CD14-positive monocyte (primary cell): ENCODE measurements at regions not wholly inside any gene's neighbourhood (a gene's known extent, or its start where the extent isn't known, plus 50 kb on each side); places are given as distances from the start of the nearest gene placed in this dataset.

Experiments
- DNase-seq, 3 donors: peaks; one replicate each; pipeline ENCODE4 v3.0.0-alpha.2; 2011 to 2022
- H2AFZ ChIP-seq: 2 replicates; pipeline ENCODE4 v1.6.0; 2012; ENCODE audit warnings: mild to moderate bottlenecking, low read depth, low read length, inconsistent platforms; ENCODE audit not compliant: insufficient read depth, poor library complexity, severe bottlenecking
- H3K27ac ChIP-seq, 2 donors: 1 replicate in 1 of 2; 2 replicates in 1 of 2; pipeline ENCODE4 v1.5.1; 2012 to 2013; ENCODE audit warnings: low read length in 2 of 2, control low read depth in 1 of 2, inconsistent platforms in 1 of 2, low read depth in 1 of 2, mild to moderate bottlenecking in 1 of 2
- H3K27me3 ChIP-seq, 2 donors: one replicate each; pipeline versions ENCODE4 v1.6.0 to v1.6.1; 2011 to 2013; ENCODE audit warnings: low read length in 2 of 2; ENCODE audit not compliant: control insufficient read depth in 2 of 2, insufficient read depth in 2 of 2
- H3K36me3 ChIP-seq, 2 donors: replicated peaks in 1 of 2; 1 replicate in 1 of 2; 2 replicates in 1 of 2; pipeline versions ENCODE4 v1.5.1 to v1.6.1; 2012 to 2013; ENCODE audit warnings: low read length in 2 of 2, control low read depth in 1 of 2, inconsistent platforms in 1 of 2, mild to moderate bottlenecking in 1 of 2; ENCODE audit not compliant: insufficient read depth in 2 of 2, control insufficient read depth in 1 of 2
- H3K4me1 ChIP-seq, 2 donors: 1 replicate in 1 of 2; 2 replicates in 1 of 2; pipeline versions ENCODE4 v1.5.1 to v1.6.1; 2012 to 2013; ENCODE audit warnings: low read length in 2 of 2, control low read depth in 1 of 2, inconsistent platforms in 1 of 2, mild to moderate bottlenecking in 1 of 2, moderate library complexity in 1 of 2; ENCODE audit not compliant: insufficient read depth in 2 of 2, control insufficient read depth in 1 of 2
- H3K4me2 ChIP-seq: replicated peaks from 2 replicates; pipeline ENCODE3; 2012; ENCODE audit warnings: low read length, moderate library complexity, mild to moderate bottlenecking; ENCODE audit not compliant: poor library complexity, severe bottlenecking; ENCODE audit errors: extremely low read depth
- H3K4me3 ChIP-seq, 3 experiments: fragments of 200-600 bp in 1 of 3; sonication (generic) in 1 of 3; replicated peaks in 1 of 3; 1 replicate in 2 of 3; 2 replicates in 1 of 3; pipeline ENCODE4 v1.5.1; 2011 to 2013; ENCODE audit warnings: low read length in 3 of 3, mild to moderate bottlenecking in 3 of 3, control low read depth in 2 of 3, low read depth in 2 of 3, inconsistent platforms in 1 of 3, moderate library complexity in 1 of 3
- H3K79me2 ChIP-seq: 2 replicates; pipeline ENCODE4 v1.6.0; 2012; ENCODE audit warnings: mild to moderate bottlenecking, control low read depth, inconsistent platforms, low read length, moderate library complexity; ENCODE audit not compliant: insufficient read depth
- H3K9ac ChIP-seq: 2 replicates; pipeline ENCODE4 v1.6.0; 2017; ENCODE audit warnings: low read length, mild to moderate bottlenecking; ENCODE audit not compliant: insufficient read depth, poor library complexity, severe bottlenecking
- H3K9me3 ChIP-seq, 2 donors: replicated peaks in 1 of 2; 1 replicate in 1 of 2; 2 replicates in 1 of 2; pipeline versions ENCODE4 v1.5.1 to v1.6.1; 2012 to 2013; ENCODE audit warnings: low read length in 2 of 2, control low read depth in 1 of 2; ENCODE audit not compliant: control insufficient read depth in 1 of 2, insufficient read depth in 1 of 2
- H4K20me1 ChIP-seq: 2 replicates; pipeline ENCODE4 v1.6.0; 2012; ENCODE audit warnings: mild to moderate bottlenecking, low read length, control low read depth, moderate library complexity; ENCODE audit not compliant: insufficient read depth
- H3K27ac Mint-ChIP-seq, 7 donors: one replicate each; pipeline ENCODE4 v1.8.0; 2020; ENCODE audit warnings: mild to moderate bottlenecking in 7 of 7, mixed read lengths in 7 of 7, moderate library complexity in 6 of 7, inconsistent platforms in 2 of 7
- H3K27me3 Mint-ChIP-seq, 3 donors: one replicate each; pipeline ENCODE4 v1.8.0; 2021 to 2022; ENCODE audit warnings: low read depth in 3 of 3, mild to moderate bottlenecking in 3 of 3, mixed read lengths in 3 of 3, moderate library complexity in 3 of 3, inconsistent platforms in 1 of 3
- H3K36me3 Mint-ChIP-seq, 2 donors: one replicate each; pipeline ENCODE4 v1.8.0; 2020; ENCODE audit warnings: mixed read lengths in 2 of 2, inconsistent platforms in 1 of 2, mild to moderate bottlenecking in 1 of 2
- H3K4me1 Mint-ChIP-seq: one replicate; pipeline ENCODE4 v1.8.0; 2020; ENCODE audit warnings: mild to moderate bottlenecking, mixed read lengths
- H3K4me3 Mint-ChIP-seq, 2 donors: one replicate each; pipeline ENCODE4 v1.8.0; 2020; ENCODE audit warnings: mild to moderate bottlenecking in 2 of 2, mixed read lengths in 2 of 2, moderate library complexity in 1 of 2
- H3K9me3 Mint-ChIP-seq, 7 donors: one replicate each; pipeline ENCODE4 v1.8.0; 2020 to 2022; ENCODE audit warnings: mixed read lengths in 7 of 7, mild to moderate bottlenecking in 6 of 7, moderate library complexity in 6 of 7, inconsistent platforms in 2 of 7
- WGBS: methylation state at CpG from one replicate; pipeline ENCODE4 v1.1.5; 2013; ENCODE audit warnings: missing lambda C conversion rate; ENCODE audit not compliant: insufficient coverage; 5-methylcytosine and 5-hydroxymethylcytosine counted together
- intact Hi-C, 2 donors: fragments of 100-400 bp; cut with micrococcal nuclease; formaldehyde crosslinking; loops; one replicate each; pipeline versions ENCODE4 v1.15.0 to v1.15.1; 2023
- TF ChIP-seq, protein P1 (sequence below): fragments of 200-600 bp; IDR thresholded peaks from one replicate; pipeline ENCODE4 v1.8.0; 2022; ENCODE audit warnings: antibody characterized with exemption, mild to moderate bottlenecking

DNA sequence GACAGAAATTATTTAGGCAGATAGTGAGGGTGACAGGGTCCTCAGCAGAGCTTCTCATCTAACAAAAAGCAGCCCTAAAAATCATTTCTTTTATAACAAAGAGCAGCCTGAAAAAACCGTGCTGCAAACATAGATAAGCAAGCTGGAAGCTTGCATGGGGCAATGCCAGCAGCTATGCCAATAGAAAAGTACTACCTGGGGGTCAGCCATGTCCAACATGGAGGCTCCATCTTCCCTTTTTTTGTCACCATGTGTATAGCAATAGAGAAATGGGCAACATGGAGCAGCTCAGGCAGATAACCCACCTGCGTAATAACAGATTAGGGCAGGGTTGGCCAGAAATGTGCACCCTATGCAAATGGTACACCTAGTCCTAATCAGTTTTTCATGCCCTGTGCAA, 57.4 kb upstream of the IGLL5 start:
- no peaks in the 10 kb centered on the region for H3K36me3 Mint-ChIP-seq

DNA sequence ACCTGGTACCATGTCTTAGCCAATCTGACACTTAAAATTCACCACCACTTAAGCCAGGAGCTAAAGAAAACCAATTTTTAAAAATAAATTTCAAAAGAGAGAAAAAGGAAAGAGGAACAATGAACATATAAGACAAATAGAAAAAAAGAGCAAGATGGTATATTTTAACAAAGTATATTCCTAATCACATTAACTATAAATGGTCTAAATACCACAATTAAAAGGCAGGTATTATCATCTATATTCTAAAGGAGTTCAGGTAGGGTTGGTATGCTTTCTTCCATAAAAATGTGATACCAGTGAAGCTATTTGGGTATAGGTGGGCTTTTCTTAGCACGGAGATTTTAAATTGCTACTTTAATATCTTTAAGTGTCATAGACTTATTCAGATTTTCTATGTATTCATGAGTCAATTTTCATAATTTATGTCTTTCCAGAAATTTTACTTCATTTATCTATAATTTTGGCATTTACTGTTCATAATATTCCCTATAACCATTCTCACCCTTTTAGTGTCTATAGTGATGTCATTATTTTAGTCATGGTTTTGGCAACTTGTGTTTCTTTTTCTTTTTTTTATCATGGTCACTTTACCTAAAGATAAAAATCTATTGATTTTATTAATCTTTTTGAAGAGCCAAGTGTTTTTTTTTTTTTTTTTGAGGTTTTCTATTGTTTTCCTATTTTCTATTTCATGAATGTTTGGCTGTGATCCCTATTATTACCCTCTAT, 56.5 kb upstream of the IGLL5 start:
- no peaks in the 10 kb centered on the region for H3K36me3 ChIP-seq
- no peaks in the 10 kb centered on the region for H3K79me2 ChIP-seq
- H3K9me3 ChIP-seq: no peaks in the 10 kb centered on the region
- H3K4me3 Mint-ChIP-seq: no peak overlapping the region
- peaks cover 6% of the 10 kb centered on the region for H3K4me1 Mint-ChIP-seq
- peaks cover 0 to 9% (median 4%) of the 10 kb centered on the region in 7 donors for H3K9me3 Mint-ChIP-seq
- TF ChIP-seq, protein P1, sequence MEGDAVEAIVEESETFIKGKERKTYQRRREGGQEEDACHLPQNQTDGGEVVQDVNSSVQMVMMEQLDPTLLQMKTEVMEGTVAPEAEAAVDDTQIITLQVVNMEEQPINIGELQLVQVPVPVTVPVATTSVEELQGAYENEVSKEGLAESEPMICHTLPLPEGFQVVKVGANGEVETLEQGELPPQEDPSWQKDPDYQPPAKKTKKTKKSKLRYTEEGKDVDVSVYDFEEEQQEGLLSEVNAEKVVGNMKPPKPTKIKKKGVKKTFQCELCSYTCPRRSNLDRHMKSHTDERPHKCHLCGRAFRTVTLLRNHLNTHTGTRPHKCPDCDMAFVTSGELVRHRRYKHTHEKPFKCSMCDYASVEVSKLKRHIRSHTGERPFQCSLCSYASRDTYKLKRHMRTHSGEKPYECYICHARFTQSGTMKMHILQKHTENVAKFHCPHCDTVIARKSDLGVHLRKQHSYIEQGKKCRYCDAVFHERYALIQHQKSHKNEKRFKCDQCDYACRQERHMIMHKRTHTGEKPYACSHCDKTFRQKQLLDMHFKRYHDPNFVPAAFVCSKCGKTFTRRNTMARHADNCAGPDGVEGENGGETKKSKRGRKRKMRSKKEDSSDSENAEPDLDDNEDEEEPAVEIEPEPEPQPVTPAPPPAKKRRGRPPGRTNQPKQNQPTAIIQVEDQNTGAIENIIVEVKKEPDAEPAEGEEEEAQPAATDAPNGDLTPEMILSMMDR: no peak
- H3K27ac ChIP-seq: no peak overlapping the region
- intact Hi-C loops: no loop called here
- H3K9ac ChIP-seq: no peak overlapping the region
- H3K4me3 ChIP-seq: no peak overlapping the region
- H2AFZ ChIP-seq: no peak overlapping the region
- H3K27me3 Mint-ChIP-seq: no peaks in the 10 kb centered on the region
- H3K4me1 ChIP-seq: peaks cover 5 to 6% of the 10 kb centered on the region in 2 donors
- H3K27ac Mint-ChIP-seq: no peak overlapping the region
- H3K36me3 Mint-ChIP-seq: no peaks in the 10 kb centered on the region
- H3K4me2 ChIP-seq: no peak overlapping the region
- no peak for DNase-seq
- H4K20me1 ChIP-seq: no peaks in the 10 kb centered on the region
- WGBS: no CpG with 5 or more reads among the region's 1 CpG
- no peaks in the 10 kb centered on the region for H3K27me3 ChIP-seq

More for the DNA sequence above, 57.4 kb upstream of the IGLL5 start:
- no peak for DNase-seq
- Histone ChIP-seq H3K4me2 (no peak overlapping the region), H3K9me3 (no peaks in the 10 kb centered on the region), H3K79me2 (no peaks in the 10 kb centered on the region), H3K27me3 (no peaks in the 10 kb centered on the region), H3K9ac (no peak overlapping the region), H3K36me3 (no peaks in the 10 kb centered on the region), H2AFZ (no peak overlapping the region), H3K4me3 (no peak overlapping the region), H3K27ac (no peak overlapping the region), H4K20me1 (no peaks in the 10 kb centered on the region), H3K4me1 (no peaks in the 10 kb centered on the region)
- intact Hi-C loops: no loop called here
- no peak overlapping the region for H3K4me3 Mint-ChIP-seq
- H3K9me3 Mint-ChIP-seq: peaks cover 0 to 9% (median 4%) of the 10 kb centered on the region in 7 donors
- H3K4me1 Mint-ChIP-seq: peaks cover 3% of the 10 kb centered on the region
- H3K27me3 Mint-ChIP-seq: no peaks in the 10 kb centered on the region
- TF ChIP-seq, protein P1: no peak
- WGBS: 93% methylated on average over 2 of the region's 2 CpGs
- H3K27ac Mint-ChIP-seq: no peak overlapping the region
